DND-41 (cell line): ENCODE measurements at regions not wholly inside any gene's neighbourhood (a gene's known extent, or its start where the extent isn't known, plus 50 kb on each side); places are given as distances from the start of the nearest gene placed in this dataset.

Experiments
- CTCF ChIP-seq: IDR thresholded peaks from 2 replicates; pipeline ENCODE4 v1.5.1; 2012; ENCODE audit warnings: borderline replicate concordance, low read length, moderate library complexity, mild to moderate bottlenecking; ENCODE audit not compliant: poor library complexity, severe bottlenecking; ENCODE audit errors: extremely low read depth
- EZH2 ChIP-seq: IDR thresholded peaks from 3 replicates; pipeline ENCODE4 v1.6.1; 2012; ENCODE audit warnings: borderline replicate concordance, low read depth, mild to moderate bottlenecking, moderate library complexity, low read length, inconsistent platforms; ENCODE audit not compliant: severe bottlenecking

- TF ChIP-seq CTCF (no peak), EZH2 (no peak)
Observed at GRCh38 chr9:119588874-119589744, 219.9 kb upstream of the BRINP1 start.
